ENCODE measurements at regions not wholly inside any gene's neighbourhood (a gene's known extent, or its start where the extent isn't known, plus 50 kb on each side); places are given as distances from the start of the nearest gene placed in this dataset.

DNA sequence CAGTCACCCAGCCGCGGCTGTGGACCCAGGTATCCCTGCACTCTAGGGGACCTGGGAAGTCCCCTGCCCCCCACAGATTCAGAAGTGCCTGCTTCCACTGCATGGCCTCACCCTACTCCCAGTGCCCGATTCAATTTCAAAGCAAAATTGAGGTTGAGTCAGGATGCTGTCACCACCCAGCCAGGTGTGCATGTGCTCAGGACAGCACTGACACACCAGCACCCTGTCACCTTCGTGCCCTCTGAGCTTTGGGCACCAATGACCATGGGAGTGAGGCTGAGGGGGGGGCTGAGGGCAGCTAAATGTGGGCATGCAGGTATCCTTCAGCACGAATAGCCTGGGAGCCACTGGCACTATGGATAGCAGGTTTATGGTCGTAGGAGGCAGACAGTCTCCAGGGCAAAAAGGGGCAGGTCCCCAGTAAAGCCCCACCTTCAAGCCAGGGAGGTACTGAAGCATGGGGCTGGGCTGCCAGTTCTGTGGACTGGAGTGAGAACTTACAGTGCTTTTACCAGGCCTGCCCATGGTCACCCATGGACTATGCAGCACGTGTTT is 1151.6 kb upstream of the CDH6 start:
- Histone ChIP-seq H3K9me3 (ENCODE audit: control insufficient read depth, insufficient read depth, low read depth, low read length) (no peaks in the 10 kb centered on the region), H3K4me3 (replicated peaks in 1 of 4; ENCODE audit: control extremely low read depth in 1 of 4, insufficient read depth in 1 of 4, low read depth in 3 of 4, low read length in 4 of 4) (no peak overlapping the region), H3K27me3 (ENCODE audit: control insufficient read depth, insufficient read depth, low read length) (no peaks in the 10 kb centered on the region), H2AFZ (ENCODE audit: low read length) (no peak overlapping the region), H4K20me1 (ENCODE audit: control insufficient read depth, extremely low read depth, insufficient read depth, low read length) (no peaks in the 10 kb centered on the region), H3K27ac (ENCODE audit: insufficient read depth, low read length) (no peak overlapping the region), H3K4me1 (ENCODE audit: control insufficient read depth, extremely low read depth, insufficient read depth, low read length) (no peaks in the 10 kb centered on the region), H3K36me3 (ENCODE audit: control insufficient read depth, insufficient read depth, low read length) (no peaks in the 10 kb centered on the region), H3K79me2 (ENCODE audit: control insufficient read depth, insufficient read depth, low read length) (no peaks in the 10 kb centered on the region), H3K4me2 (ENCODE audit: extremely low read depth, insufficient read depth, low read length) (no peak overlapping the region), H3K9ac (ENCODE audit: insufficient read depth, low read length) (no peak overlapping the region)
- DNase-seq (ENCODE audit: low read depth in 2 of 2): no peak
- TF ChIP-seq, protein P1, sequence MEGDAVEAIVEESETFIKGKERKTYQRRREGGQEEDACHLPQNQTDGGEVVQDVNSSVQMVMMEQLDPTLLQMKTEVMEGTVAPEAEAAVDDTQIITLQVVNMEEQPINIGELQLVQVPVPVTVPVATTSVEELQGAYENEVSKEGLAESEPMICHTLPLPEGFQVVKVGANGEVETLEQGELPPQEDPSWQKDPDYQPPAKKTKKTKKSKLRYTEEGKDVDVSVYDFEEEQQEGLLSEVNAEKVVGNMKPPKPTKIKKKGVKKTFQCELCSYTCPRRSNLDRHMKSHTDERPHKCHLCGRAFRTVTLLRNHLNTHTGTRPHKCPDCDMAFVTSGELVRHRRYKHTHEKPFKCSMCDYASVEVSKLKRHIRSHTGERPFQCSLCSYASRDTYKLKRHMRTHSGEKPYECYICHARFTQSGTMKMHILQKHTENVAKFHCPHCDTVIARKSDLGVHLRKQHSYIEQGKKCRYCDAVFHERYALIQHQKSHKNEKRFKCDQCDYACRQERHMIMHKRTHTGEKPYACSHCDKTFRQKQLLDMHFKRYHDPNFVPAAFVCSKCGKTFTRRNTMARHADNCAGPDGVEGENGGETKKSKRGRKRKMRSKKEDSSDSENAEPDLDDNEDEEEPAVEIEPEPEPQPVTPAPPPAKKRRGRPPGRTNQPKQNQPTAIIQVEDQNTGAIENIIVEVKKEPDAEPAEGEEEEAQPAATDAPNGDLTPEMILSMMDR (conservative IDR thresholded peaks at IDR 0.05 in 1 of 2, IDR thresholded peaks at IDR 0.05 in 1 of 2; ENCODE audit: low read depth in 1 of 2, low read length in 2 of 2): no peak
- TF ChIP-seq EZH2 (IDR thresholded peaks at IDR 0.05; ENCODE audit: low read length, missing control alignments): no peak

DNA sequence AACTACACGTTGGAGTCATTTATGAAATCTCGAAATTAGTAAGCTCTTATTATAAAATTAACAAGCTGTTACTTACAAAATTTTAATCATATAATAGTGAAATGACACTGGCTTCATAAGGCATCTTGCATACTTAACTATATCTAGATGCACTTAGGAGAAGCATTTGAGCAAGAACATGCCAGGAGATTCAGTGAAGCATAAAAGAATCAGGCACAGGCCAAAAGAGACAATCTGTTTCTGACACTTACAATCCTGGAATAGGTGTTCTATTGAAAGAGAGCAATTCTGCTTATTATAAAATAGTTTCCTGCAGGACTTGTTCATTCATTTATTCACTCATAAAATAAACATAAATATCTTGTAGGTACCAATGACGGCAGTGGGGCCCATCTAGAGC is 1152.2 kb upstream of the CDH6 start:
- H3K4me1 ChIP-seq (ENCODE audit: control insufficient read depth, extremely low read depth, insufficient read depth, low read length): no peaks in the 10 kb centered on the region
- H3K4me2 ChIP-seq (ENCODE audit: extremely low read depth, insufficient read depth, low read length): no peak overlapping the region
- H3K27me3 ChIP-seq (ENCODE audit: control insufficient read depth, insufficient read depth, low read length): no peaks in the 10 kb centered on the region
- H2AFZ ChIP-seq (ENCODE audit: low read length): no peak overlapping the region
- H3K27ac ChIP-seq (ENCODE audit: insufficient read depth, low read length): no peak overlapping the region
- H3K9me3 ChIP-seq (ENCODE audit: control insufficient read depth, insufficient read depth, low read depth, low read length): no peaks in the 10 kb centered on the region
- H4K20me1 ChIP-seq (ENCODE audit: control insufficient read depth, extremely low read depth, insufficient read depth, low read length): no peaks in the 10 kb centered on the region
- H3K36me3 ChIP-seq (ENCODE audit: control insufficient read depth, insufficient read depth, low read length): no peaks in the 10 kb centered on the region
- TF ChIP-seq, protein P1 (conservative IDR thresholded peaks at IDR 0.05 in 1 of 2, IDR thresholded peaks at IDR 0.05 in 1 of 2; ENCODE audit: low read depth in 1 of 2, low read length in 2 of 2): no peak
- no peak for TF ChIP-seq EZH2 (IDR thresholded peaks at IDR 0.05; ENCODE audit: low read length, missing control alignments)
- DNase-seq (ENCODE audit: low read depth in 2 of 2): no peak
- no peaks in the 10 kb centered on the region for H3K79me2 ChIP-seq (ENCODE audit: control insufficient read depth, insufficient read depth, low read length)
- H3K9ac ChIP-seq (ENCODE audit: insufficient read depth, low read length): no peak overlapping the region
- no peak overlapping the region for H3K4me3 ChIP-seq (replicated peaks in 1 of 4; ENCODE audit: control extremely low read depth in 1 of 4, insufficient read depth in 1 of 4, low read depth in 3 of 4, low read length in 4 of 4)

- no peaks in the 10 kb centered on the region for H3K4me1 ChIP-seq (ENCODE audit: control insufficient read depth, extremely low read depth, insufficient read depth, low read length)
- H2AFZ ChIP-seq (ENCODE audit: low read length): no peak overlapping the region
- no peak overlapping the region for H3K27ac ChIP-seq (ENCODE audit: insufficient read depth, low read length)
- H3K36me3 ChIP-seq (ENCODE audit: control insufficient read depth, insufficient read depth, low read length): no peaks in the 10 kb centered on the region
- H3K4me3 ChIP-seq (replicated peaks in 1 of 4; ENCODE audit: control extremely low read depth in 1 of 4, insufficient read depth in 1 of 4, low read depth in 3 of 4, low read length in 4 of 4): no peak overlapping the region
- H3K27me3 ChIP-seq (ENCODE audit: control insufficient read depth, insufficient read depth, low read length): no peaks in the 10 kb centered on the region
- DNase-seq (ENCODE audit: low read depth in 2 of 2): peak; percentile 33 to 42
- no peak overlapping the region for H3K4me2 ChIP-seq (ENCODE audit: extremely low read depth, insufficient read depth, low read length)
- no peaks in the 10 kb centered on the region for H4K20me1 ChIP-seq (ENCODE audit: control insufficient read depth, extremely low read depth, insufficient read depth, low read length)
- no peaks in the 10 kb centered on the region for H3K79me2 ChIP-seq (ENCODE audit: control insufficient read depth, insufficient read depth, low read length)
- H3K9me3 ChIP-seq (ENCODE audit: control insufficient read depth, insufficient read depth, low read depth, low read length): no peaks in the 10 kb centered on the region
- H3K9ac ChIP-seq (ENCODE audit: insufficient read depth, low read length): no peak overlapping the region
- TF ChIP-seq, protein P1 (conservative IDR thresholded peaks at IDR 0.05 in 1 of 2, IDR thresholded peaks at IDR 0.05 in 1 of 2; ENCODE audit: low read depth in 1 of 2, low read length in 2 of 2): peak; percentile 42 to 63
- no peak for TF ChIP-seq EZH2 (IDR thresholded peaks at IDR 0.05; ENCODE audit: low read length, missing control alignments)
Measured at GRCh38 chr5:30040488-30041118, 1152.9 kb upstream of the CDH6 start.

Data from fibroblast of lung (primary cell).